HepG2 (cell line): ENCODE measurements at regions not wholly inside any gene's neighbourhood (a gene's known extent, or its start where the extent isn't known, plus 50 kb on each side); places are given as distances from the start of the nearest gene placed in this dataset.

Experiments used
- ATAC-seq: fragments of 200-7000 bp; cut with Tn5 transposase; 3 replicates; pipeline ENCODE4 v1.9.1; 2020; ENCODE audit warnings: mild to moderate bottlenecking, moderate library complexity
- BruUV-seq: library from RNA; stranded (reverse); fragments of 400-500 nt; replicated peaks from 2 replicates; lab custom pipeline; 2021; lab: Mats Ljungman, UMichigan
- CTCF ChIA-PET: fragments of 300-600 bp; formaldehyde crosslinking; extraction: SDS; loops from one replicate; lab custom pipeline; 2021; ENCODE audit warnings: low total read pairs, inconsistent platforms, low intra/inter-chr PET ratio; lab: Yijun Ruan, JAX
- POLR2A ChIA-PET: fragments of 350-600 bp; sonication (Branson Sonifier 250); formaldehyde crosslinking; loops from one replicate; lab custom pipeline; 2020; ENCODE audit warnings: antibody characterized with exemption, inconsistent platforms; lab: Yijun Ruan, JAX
- DNase-seq: peaks from one replicate; pipeline ENCODE4 v3.0.0-alpha.2; 2015; ENCODE audit warnings: low spot score
- FAIRE-seq: peaks from 3 replicates; lab custom pipeline; 2011; peaks lifted over from hg19 to GRCh38; lab: Jason Lieb, UNC
- H2AFZ ChIP-seq: one replicate; pipeline ENCODE4 v1.6.1; 2011; ENCODE audit warnings: low read length, inconsistent platforms
- H3K27ac ChIP-seq: fragments of 300-600 bp; 3 replicates; pipeline ENCODE4 v1.8.0; 2011; ENCODE audit warnings: mixed run types, mild to moderate bottlenecking, mixed read lengths, low read length, inconsistent platforms; ENCODE audit not compliant: insufficient read depth; ENCODE audit errors: extremely low read length
- H3K27me3 ChIP-seq, 2 experiments: fragments of 200-600 bp in 1 of 2; 2 replicates in 1 of 2; 3 replicates in 1 of 2; pipeline versions ENCODE4 v1.6.0 to v1.8.0; 2011; ENCODE audit warnings: low read length in 2 of 2, mild to moderate bottlenecking in 2 of 2, moderate library complexity in 2 of 2, inconsistent platforms in 1 of 2; ENCODE audit not compliant: insufficient read depth in 2 of 2, control insufficient read depth in 1 of 2
- H3K36me3 ChIP-seq, 2 experiments: fragments of 200-600 bp in 1 of 2; replicated peaks in 1 of 2; 2 replicates in 1 of 2; 3 replicates in 1 of 2; pipeline versions ENCODE4 v1.5.1 to v1.8.0; 2011; ENCODE audit warnings: low read length in 2 of 2, inconsistent platforms in 1 of 2; ENCODE audit not compliant: insufficient read depth in 2 of 2, control insufficient read depth in 1 of 2
- H3K4me1 ChIP-seq: 2 replicates; pipeline ENCODE4 v1.5.1; 2012; ENCODE audit warnings: low read length, inconsistent platforms; ENCODE audit not compliant: insufficient read depth
- H3K4me2 ChIP-seq: 2 replicates; pipeline ENCODE4 v1.6.0; 2011; ENCODE audit warnings: low read depth, low read length, inconsistent platforms
- H3K4me3 ChIP-seq, 3 experiments: fragments of 200-600 bp in 1 of 3; sonication (generic), shearing (Covaris generic) in 1 of 3; replicated peaks in 1 of 3; 2 replicates each; pipeline ENCODE4 v1.5.1; 2011 to 2016; ENCODE audit warnings: low read length in 3 of 3, inconsistent platforms in 2 of 3, low read depth in 2 of 3, mild to moderate bottlenecking in 2 of 3, control low read depth in 1 of 3, mixed read lengths in 1 of 3; ENCODE audit not compliant: insufficient read depth in 1 of 3
- H3K79me2 ChIP-seq: one replicate; pipeline ENCODE4 v1.6.1; 2011; ENCODE audit warnings: low read length, inconsistent platforms; ENCODE audit not compliant: insufficient read depth
- H3K9ac ChIP-seq: 2 replicates; pipeline ENCODE4 v1.6.0; 2011; ENCODE audit warnings: mild to moderate bottlenecking, low read depth, low read length, inconsistent platforms; ENCODE audit not compliant: insufficient read depth
- H3K9me3 ChIP-seq: 2 replicates; pipeline ENCODE4 v1.5.1; 2012; ENCODE audit warnings: mild to moderate bottlenecking, low read length
- H4K20me1 ChIP-seq: 2 replicates; pipeline ENCODE4 v1.6.0; 2011; ENCODE audit warnings: inconsistent platforms, mild to moderate bottlenecking, low read length, moderate library complexity; ENCODE audit not compliant: insufficient read depth
- CEBPG ChIP-seq: IDR thresholded peaks from 2 replicates; pipeline ENCODE4 v1.6.1; 2016
- ELF3 ChIP-seq: IDR thresholded peaks from 2 replicates; pipeline ENCODE4 v1.6.1; 2016; ENCODE audit warnings: missing genetic modification reagents, missing compliant biosample characterization
- IKZF1 ChIP-seq: fragments of 450-650 bp; IDR thresholded peaks from 2 replicates; pipeline ENCODE4 v1.7.1; 2016
- MAFK ChIP-seq, 2 experiments: IDR thresholded peaks in 1 of 2; conservative IDR thresholded peaks in 1 of 2; 2 replicates each; pipeline ENCODE4 v1.6.1; 2011; ENCODE audit warnings: improper control_type of control experiment in 2 of 2, low read length in 2 of 2
- MEIS1 ChIP-seq: sonication (generic); formaldehyde crosslinking; IDR thresholded peaks from 2 replicates; pipeline ENCODE4 v1.9.0; 2021; ENCODE audit warnings: mild to moderate bottlenecking, missing genetic modification reagents, moderate library complexity, borderline replicate concordance
- NFRKB ChIP-seq: fragments of 450-650 bp; IDR thresholded peaks from 2 replicates; pipeline ENCODE4 v1.6.1; 2017
- SYNCRIP ChIP-seq: fragments of 200-400 bp; formaldehyde crosslinking; IDR thresholded peaks from 2 replicates; pipeline ENCODE4 v1.6.1; 2018; ENCODE audit warnings: mild to moderate bottlenecking, low read depth, low read length; ENCODE audit not compliant: insufficient read depth
- ZFP1 ChIP-seq: IDR thresholded peaks from 2 replicates; pipeline ENCODE4 v1.6.1; 2016
- ZNF276 ChIP-seq: sonication (generic); formaldehyde crosslinking; IDR thresholded peaks from 2 replicates; pipeline ENCODE4 v1.4.0; 2020; ENCODE audit warnings: mild to moderate bottlenecking, low read depth, missing genetic modification reagents
- ZNF281 ChIP-seq: sonication (generic); formaldehyde crosslinking; IDR thresholded peaks from 2 replicates; pipeline ENCODE4 v1.4.0; 2020; ENCODE audit warnings: missing genetic modification reagents, borderline replicate concordance
- ZNF550 ChIP-seq: sonication (generic); formaldehyde crosslinking; IDR thresholded peaks from 2 replicates; pipeline ENCODE4 v1.4.0; 2020; ENCODE audit warnings: mild to moderate bottlenecking, missing genetic modification reagents, borderline replicate concordance
- ZNF572 ChIP-seq: sonication (generic); formaldehyde crosslinking; IDR thresholded peaks from 2 replicates; pipeline ENCODE4 v1.5.1; 2020; ENCODE audit warnings: mild to moderate bottlenecking, missing genetic modification reagents
- WGBS: methylation state at CpG from one replicate; pipeline ENCODE4 v1.1.6; 2017; ENCODE audit warnings: low lambda C conversion rate; 5-methylcytosine and 5-hydroxymethylcytosine counted together
- in situ Hi-C: cut with HindIII; loops from 2 replicates; pipeline ENCODE4 v1.10.0; 2017; ENCODE audit warnings: low pct_unique_long_range_greater_than_20kb; ENCODE audit not compliant: extremely low pct_ligation_motif_present
- intact Hi-C: fragments of 100-400 bp; cut with micrococcal nuclease; formaldehyde crosslinking; loops from one replicate; pipeline ENCODE4 v1.10.0; 2022; ENCODE audit not compliant: unreplicated experiment
- TF ChIP-seq, protein P1 (sequence below): sonication (generic); formaldehyde crosslinking; IDR thresholded peaks from 2 replicates; pipeline ENCODE4 v1.4.0; 2020; ENCODE audit warnings: mild to moderate bottlenecking, missing genetic modification reagents
- TF ChIP-seq, protein P2 (sequence below): sonication (generic); formaldehyde crosslinking; IDR thresholded peaks from 2 replicates; pipeline ENCODE4 v1.4.0; 2020; ENCODE audit warnings: missing genetic modification reagents
- TF ChIP-seq, protein P3 (sequence below): sonication (generic); formaldehyde crosslinking; IDR thresholded peaks from 2 replicates; pipeline ENCODE4 v1.8.1; 2022; ENCODE audit warnings: low read depth, mild to moderate bottlenecking, missing genetic modification reagents

DNA sequence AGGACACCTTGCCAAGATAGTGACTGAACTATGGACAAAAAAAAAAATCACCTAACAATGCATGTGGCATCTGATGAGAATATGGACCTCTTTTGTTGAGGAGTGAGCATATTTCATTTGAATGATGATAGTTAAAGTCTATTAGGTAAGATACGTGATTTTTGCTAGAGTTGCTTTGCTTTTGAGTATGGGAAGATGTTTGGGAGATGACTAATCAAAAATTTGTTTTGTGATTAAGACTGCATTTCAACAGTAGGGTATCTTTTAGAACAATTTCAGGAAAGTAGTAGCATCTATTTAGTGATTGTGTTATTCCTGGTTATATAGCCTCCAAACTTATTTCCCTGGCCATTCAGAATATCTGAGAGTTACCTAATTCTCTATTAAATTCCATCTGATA lies 878.6 kb upstream of the CITED2 start:
- Histone ChIP-seq H2AFZ (no peak overlapping the region), H3K36me3 (no peaks in the 10 kb centered on the region), H3K9me3 (peaks cover 17% of the 10 kb centered on the region), H3K27ac (no peak overlapping the region), H3K4me3 (no peak overlapping the region), H3K4me1 (no peaks in the 10 kb centered on the region), H3K4me2 (no peak overlapping the region), H4K20me1 (no peaks in the 10 kb centered on the region), H3K27me3 (no peaks in the 10 kb centered on the region), H3K79me2 (no peaks in the 10 kb centered on the region), H3K9ac (no peak overlapping the region)
- POLR2A ChIA-PET: no interaction called here
- CTCF ChIA-PET: no interaction called here
- in situ Hi-C loops (no loop called here), intact Hi-C loops (no loop called here)
- FAIRE-seq (no peak), DNase-seq (no peak), ATAC-seq (no peak)
- no TSS peak for BruUV-seq
- WGBS: 0% methylated on average over 1 of the region's 1 CpG
- no peak for TF ChIP-seq ZNF276 (CRISPR knock-in tag)
- no peak for TF ChIP-seq ZNF572 (CRISPR knock-in tag)
- TF ChIP-seq NFRKB: no peak
- TF ChIP-seq ZFP1: no peak
- TF ChIP-seq MAFK (conservative IDR thresholded peaks at IDR 0.05 in 1 of 2, IDR thresholded peaks at IDR 0.05 in 1 of 2; ENCODE audit: low read length in 2 of 2): no peak
- TF ChIP-seq, protein P1, sequence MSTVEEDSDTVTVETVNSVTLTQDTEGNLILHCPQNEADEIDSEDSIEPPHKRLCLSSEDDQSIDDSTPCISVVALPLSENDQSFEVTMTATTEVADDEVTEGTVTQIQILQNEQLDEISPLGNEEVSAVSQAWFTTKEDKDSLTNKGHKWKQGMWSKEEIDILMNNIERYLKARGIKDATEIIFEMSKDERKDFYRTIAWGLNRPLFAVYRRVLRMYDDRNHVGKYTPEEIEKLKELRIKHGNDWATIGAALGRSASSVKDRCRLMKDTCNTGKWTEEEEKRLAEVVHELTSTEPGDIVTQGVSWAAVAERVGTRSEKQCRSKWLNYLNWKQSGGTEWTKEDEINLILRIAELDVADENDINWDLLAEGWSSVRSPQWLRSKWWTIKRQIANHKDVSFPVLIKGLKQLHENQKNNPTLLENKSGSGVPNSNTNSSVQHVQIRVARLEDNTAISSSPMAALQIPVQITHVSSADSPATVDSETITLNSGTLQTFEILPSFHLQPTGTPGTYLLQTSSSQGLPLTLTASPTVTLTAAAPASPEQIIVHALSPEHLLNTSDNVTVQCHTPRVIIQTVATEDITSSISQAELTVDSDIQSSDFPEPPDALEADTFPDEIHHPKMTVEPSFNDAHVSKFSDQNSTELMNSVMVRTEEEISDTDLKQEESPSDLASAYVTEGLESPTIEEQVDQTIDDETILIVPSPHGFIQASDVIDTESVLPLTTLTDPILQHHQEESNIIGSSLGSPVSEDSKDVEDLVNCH (CRISPR knock-in tag): no peak
- TF ChIP-seq ZNF550 (CRISPR knock-in tag): no peak
- TF ChIP-seq IKZF1: no peak
- TF ChIP-seq, protein P2, sequence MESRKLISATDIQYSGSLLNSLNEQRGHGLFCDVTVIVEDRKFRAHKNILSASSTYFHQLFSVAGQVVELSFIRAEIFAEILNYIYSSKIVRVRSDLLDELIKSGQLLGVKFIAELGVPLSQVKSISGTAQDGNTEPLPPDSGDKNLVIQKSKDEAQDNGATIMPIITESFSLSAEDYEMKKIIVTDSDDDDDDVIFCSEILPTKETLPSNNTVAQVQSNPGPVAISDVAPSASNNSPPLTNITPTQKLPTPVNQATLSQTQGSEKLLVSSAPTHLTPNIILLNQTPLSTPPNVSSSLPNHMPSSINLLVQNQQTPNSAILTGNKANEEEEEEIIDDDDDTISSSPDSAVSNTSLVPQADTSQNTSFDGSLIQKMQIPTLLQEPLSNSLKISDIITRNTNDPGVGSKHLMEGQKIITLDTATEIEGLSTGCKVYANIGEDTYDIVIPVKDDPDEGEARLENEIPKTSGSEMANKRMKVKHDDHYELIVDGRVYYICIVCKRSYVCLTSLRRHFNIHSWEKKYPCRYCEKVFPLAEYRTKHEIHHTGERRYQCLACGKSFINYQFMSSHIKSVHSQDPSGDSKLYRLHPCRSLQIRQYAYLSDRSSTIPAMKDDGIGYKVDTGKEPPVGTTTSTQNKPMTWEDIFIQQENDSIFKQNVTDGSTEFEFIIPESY: no peak
- TF ChIP-seq CEBPG: no peak
- no peak for TF ChIP-seq SYNCRIP
- TF ChIP-seq ZNF281 (CRISPR knock-in tag): no peak
- no peak for TF ChIP-seq MEIS1 (CRISPR knock-in tag)
- no peak for TF ChIP-seq ELF3
- TF ChIP-seq, protein P3, sequence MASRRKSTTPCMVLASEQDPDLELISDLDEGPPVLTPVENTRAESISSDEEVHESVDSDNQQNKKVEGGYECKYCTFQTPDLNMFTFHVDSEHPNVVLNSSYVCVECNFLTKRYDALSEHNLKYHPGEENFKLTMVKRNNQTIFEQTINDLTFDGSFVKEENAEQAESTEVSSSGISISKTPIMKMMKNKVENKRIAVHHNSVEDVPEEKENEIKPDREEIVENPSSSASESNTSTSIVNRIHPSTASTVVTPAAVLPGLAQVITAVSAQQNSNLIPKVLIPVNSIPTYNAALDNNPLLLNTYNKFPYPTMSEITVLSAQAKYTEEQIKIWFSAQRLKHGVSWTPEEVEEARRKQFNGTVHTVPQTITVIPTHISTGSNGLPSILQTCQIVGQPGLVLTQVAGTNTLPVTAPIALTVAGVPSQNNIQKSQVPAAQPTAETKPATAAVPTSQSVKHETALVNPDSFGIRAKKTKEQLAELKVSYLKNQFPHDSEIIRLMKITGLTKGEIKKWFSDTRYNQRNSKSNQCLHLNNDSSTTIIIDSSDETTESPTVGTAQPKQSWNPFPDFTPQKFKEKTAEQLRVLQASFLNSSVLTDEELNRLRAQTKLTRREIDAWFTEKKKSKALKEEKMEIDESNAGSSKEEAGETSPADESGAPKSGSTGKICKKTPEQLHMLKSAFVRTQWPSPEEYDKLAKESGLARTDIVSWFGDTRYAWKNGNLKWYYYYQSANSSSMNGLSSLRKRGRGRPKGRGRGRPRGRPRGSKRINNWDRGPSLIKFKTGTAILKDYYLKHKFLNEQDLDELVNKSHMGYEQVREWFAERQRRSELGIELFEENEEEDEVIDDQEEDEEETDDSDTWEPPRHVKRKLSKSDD (CRISPR knock-in tag): no peak
